ENCODE measurements at regions not wholly inside any gene's neighbourhood (a gene's known extent, or its start where the extent isn't known, plus 50 kb on each side); places are given as distances from the start of the nearest gene placed in this dataset.

- no peak for DNase-seq (ENCODE audit: low read depth in 3 of 3)
Observed at GRCh38 chr17:33475594-33475993, 182.5 kb upstream of the ASIC2 start.

GRCh38 chr17:33481652-33482051 lies 188.6 kb upstream of the ASIC2 start:
- DNase-seq (ENCODE audit: low read depth in 3 of 3) = no peak

GRCh38 chr17:33482636-33483035 lies 189.5 kb upstream of the ASIC2 start:
- DNase-seq (ENCODE audit: low read depth in 3 of 3) = no peak

GRCh38 chr17:33484559-33484958 lies 191.5 kb upstream of the ASIC2 start:
- DNase-seq (ENCODE audit: low read depth in 3 of 3) = no peak

GRCh38 chr17:33486135-33486885 lies 193.2 kb upstream of the ASIC2 start:
- no peak for DNase-seq (ENCODE audit: low read depth in 3 of 3)

GRCh38 chr17:33487187-33487879 lies 194.2 kb upstream of the ASIC2 start:
- no peak for DNase-seq (ENCODE audit: low read depth in 3 of 3)

GRCh38 chr17:33491871-33492481 lies 198.9 kb upstream of the ASIC2 start:
- DNase-seq (ENCODE audit: low read depth in 3 of 3) = no peak

- no peak for DNase-seq (ENCODE audit: low read depth in 3 of 3)
Observed at GRCh38 chr17:33492731-33493265, 199.7 kb upstream of the ASIC2 start.

- no peak for DNase-seq (ENCODE audit: low read depth in 3 of 3)
Observed at GRCh38 chr17:33493566-33493965, 200.5 kb upstream of the ASIC2 start.

- no peak for DNase-seq (ENCODE audit: low read depth in 3 of 3)
Observed at GRCh38 chr17:33494151-33494550, 201.1 kb upstream of the ASIC2 start.

- no peak for DNase-seq (ENCODE audit: low read depth in 3 of 3)
Observed at GRCh38 chr17:33497623-33498022, 204.5 kb upstream of the ASIC2 start.

GRCh38 chr17:33498069-33498468 lies 205.0 kb upstream of the ASIC2 start:
- no peak for DNase-seq (ENCODE audit: low read depth in 3 of 3)

GRCh38 chr17:33499040-33499439 lies 205.9 kb upstream of the ASIC2 start:
- DNase-seq (ENCODE audit: low read depth in 3 of 3) = no peak

- DNase-seq (ENCODE audit: low read depth in 3 of 3) = no peak
Observed at GRCh38 chr17:33500151-33500550, 207.1 kb upstream of the ASIC2 start.

- no peak for DNase-seq (ENCODE audit: low read depth in 3 of 3)
Observed at GRCh38 chr17:33501185-33501584, 208.1 kb upstream of the ASIC2 start.

GRCh38 chr17:33504571-33504970 lies 211.5 kb upstream of the ASIC2 start:
- DNase-seq (ENCODE audit: low read depth in 3 of 3) = no peak

GRCh38 chr17:33506889-33507650 lies 214.0 kb upstream of the ASIC2 start:
- DNase-seq (ENCODE audit: low read depth in 3 of 3) = no peak

- no peak for DNase-seq (ENCODE audit: low read depth in 3 of 3)
Observed at GRCh38 chr17:33508215-33508614, 215.1 kb upstream of the ASIC2 start.

- DNase-seq (ENCODE audit: low read depth in 3 of 3) = no peak
Observed at GRCh38 chr17:33509331-33509730, 216.2 kb upstream of the ASIC2 start.

- no peak for DNase-seq (ENCODE audit: low read depth in 3 of 3)
Observed at GRCh38 chr17:33511670-33512069, 218.6 kb upstream of the ASIC2 start.

- no peak for DNase-seq (ENCODE audit: low read depth in 3 of 3)
Observed at GRCh38 chr17:33512113-33512512, 219.0 kb upstream of the ASIC2 start.

- DNase-seq (ENCODE audit: low read depth in 3 of 3) = no peak
Observed at GRCh38 chr17:33513769-33514168, 220.7 kb upstream of the ASIC2 start.
